ENCODE measurements at regions not wholly inside any gene's neighbourhood (a gene's known extent, or its start where the extent isn't known, plus 50 kb on each side); places are given as distances from the start of the nearest gene placed in this dataset.

DNA sequence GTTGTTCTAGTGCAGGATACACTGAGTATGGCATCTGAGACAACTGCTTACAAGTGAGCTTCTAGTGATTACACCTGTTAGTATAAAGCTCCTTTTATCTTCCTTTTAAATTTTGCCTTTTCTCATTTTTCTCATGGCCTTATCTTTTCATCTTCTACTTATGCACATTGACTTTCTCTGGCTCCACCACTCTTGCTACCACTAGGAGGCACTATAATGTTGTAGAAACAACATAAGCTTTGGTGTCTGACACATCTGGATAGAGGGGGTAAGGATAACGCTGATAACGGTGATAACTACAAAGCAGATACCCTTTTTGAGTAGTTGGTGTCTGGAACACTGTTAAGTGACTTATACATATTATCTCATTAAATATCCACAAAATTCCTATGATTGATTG lies 187.4 kb upstream of the TEX13C start (continued):
- TF ChIP-seq, protein P1, sequence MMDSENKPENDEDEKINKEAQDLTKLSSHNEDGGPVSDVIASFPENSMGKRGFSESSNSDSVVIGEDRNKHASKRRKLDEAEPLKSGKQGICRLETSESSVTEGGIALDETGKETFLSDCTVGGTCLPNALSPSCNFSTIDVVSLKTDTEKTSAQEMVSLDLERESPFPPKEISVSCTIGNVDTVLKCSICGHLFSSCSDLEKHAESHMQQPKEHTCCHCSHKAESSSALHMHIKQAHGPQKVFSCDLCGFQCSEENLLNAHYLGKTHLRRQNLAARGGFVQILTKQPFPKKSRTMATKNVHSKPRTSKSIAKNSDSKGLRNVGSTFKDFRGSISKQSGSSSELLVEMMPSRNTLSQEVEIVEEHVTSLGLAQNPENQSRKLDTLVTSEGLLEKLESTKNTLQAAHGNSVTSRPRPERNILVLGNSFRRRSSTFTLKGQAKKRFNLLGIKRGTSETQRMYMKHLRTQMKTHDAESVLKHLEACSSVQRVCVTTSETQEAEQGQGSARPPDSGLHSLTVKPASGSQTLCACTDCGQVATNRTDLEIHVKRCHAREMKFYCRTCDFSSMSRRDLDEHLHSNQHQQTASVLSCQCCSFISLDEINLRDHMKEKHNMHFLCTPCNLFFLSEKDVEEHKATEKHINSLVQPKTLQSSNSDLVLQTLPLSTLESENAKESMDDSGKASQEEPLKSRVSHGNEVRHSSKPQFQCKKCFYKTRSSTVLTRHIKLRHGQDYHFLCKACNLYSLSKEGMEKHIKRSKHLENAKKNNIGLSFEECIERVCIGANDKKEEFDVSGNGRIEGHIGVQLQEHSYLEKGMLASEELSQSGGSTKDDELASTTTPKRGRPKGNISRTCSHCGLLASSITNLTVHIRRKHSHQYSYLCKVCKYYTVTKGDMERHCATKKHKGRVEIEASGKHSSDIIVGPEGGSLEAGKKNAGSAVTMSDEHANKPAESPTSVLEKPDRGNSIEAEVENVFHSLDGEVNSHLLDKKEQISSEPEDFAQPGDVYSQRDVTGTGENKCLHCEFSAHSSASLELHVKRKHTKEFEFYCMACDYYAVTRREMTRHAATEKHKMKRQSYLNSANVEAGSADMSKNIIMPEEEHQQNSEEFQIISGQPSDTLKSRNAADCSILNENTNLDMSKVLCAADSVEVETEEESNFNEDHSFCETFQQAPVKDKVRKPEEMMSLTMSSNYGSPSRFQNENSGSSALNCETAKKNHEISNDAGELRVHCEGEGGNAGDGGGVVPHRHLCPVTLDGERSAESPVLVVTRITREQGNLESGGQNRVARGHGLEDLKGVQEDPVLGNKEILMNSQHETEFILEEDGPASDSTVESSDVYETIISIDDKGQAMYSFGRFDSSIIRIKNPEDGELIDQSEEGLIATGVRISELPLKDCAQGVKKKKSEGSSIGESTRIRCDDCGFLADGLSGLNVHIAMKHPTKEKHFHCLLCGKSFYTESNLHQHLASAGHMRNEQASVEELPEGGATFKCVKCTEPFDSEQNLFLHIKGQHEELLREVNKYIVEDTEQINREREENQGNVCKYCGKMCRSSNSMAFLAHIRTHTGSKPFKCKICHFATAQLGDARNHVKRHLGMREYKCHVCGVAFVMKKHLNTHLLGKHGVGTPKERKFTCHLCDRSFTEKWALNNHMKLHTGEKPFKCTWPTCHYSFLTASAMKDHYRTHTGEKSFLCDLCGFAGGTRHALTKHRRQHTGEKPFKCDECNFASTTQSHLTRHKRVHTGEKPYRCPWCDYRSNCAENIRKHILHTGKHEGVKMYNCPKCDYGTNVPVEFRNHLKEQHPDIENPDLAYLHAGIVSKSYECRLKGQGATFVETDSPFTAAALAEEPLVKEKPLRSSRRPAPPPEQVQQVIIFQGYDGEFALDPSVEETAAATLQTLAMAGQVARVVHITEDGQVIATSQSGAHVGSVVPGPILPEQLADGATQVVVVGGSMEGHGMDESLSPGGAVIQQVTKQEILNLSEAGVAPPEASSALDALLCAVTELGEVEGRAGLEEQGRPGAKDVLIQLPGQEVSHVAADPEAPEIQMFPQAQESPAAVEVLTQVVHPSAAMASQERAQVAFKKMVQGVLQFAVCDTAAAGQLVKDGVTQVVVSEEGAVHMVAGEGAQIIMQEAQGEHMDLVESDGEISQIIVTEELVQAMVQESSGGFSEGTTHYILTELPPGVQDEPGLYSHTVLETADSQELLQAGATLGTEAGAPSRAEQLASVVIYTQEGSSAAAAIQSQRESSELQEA (CRISPR knock-in tag; IDR thresholded peaks at IDR 0.05; ENCODE audit: not compliant biosample characterization) = no peak

DNA sequence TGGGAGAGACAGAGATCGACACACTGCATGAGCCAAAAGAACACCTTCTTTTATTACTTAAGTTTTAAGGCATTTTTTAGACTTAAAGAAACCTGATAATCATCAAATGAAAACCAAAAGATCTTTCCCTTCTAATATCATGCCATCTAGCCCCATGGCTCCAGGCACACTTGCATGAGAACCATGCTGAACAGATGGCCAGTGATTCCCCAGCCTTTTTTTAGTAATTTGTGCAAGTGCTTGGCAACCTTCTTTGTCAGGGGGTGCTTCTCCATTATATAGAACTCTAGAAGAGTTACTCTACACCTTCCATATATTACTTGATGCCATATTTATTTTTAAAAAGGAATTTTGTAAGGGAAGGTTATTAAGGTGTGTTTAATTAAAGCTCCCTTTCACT lies 182.2 kb upstream of the TEX13C start:
- Histone ChIP-seq H3K27me3 (ENCODE audit: control insufficient read depth in 1 of 2, insufficient read depth in 2 of 2, low read length in 2 of 2) (no peaks in the 10 kb centered on the region), H3K4me1 (ENCODE audit: insufficient read depth, low read length) (no peaks in the 10 kb centered on the region), H3K4me2 (ENCODE audit: low read depth, low read length) (no peak overlapping the region), H3K36me3 (replicated peaks in 1 of 2; ENCODE audit: control insufficient read depth in 1 of 2, insufficient read depth in 2 of 2, low read length in 2 of 2) (no peaks in the 10 kb centered on the region), H3K4me3 (replicated peaks in 1 of 3; ENCODE audit: insufficient read depth in 1 of 3, low read depth in 2 of 3, low read length in 3 of 3) (no peak overlapping the region), H4K20me1 (ENCODE audit: insufficient read depth, low read length) (no peaks in the 10 kb centered on the region), H3K27ac (ENCODE audit: extremely low read length, insufficient read depth, low read length) (no peak overlapping the region), H3K9ac (ENCODE audit: insufficient read depth, low read depth, low read length) (no peak overlapping the region), H3K79me2 (ENCODE audit: insufficient read depth, low read length) (no peaks in the 10 kb centered on the region), H2AFZ (ENCODE audit: low read length) (no peak overlapping the region), H3K9me3 (ENCODE audit: low read length) (no peaks in the 10 kb centered on the region)
- FAIRE-seq = no peak
- intact Hi-C loops (cut with micrococcal nuclease; ENCODE audit: unreplicated experiment) (no loop called here), in situ Hi-C loops (cut with HindIII; ENCODE audit: extremely low pct_ligation_motif_present, low pct_unique_long_range_greater_than_20kb) (loop anchor here (10.0 kb wide), 1 partner anchor 733 kb away; no protein-coding TSS in a partner anchor)
- 0% methylated on average over 1 of the region's 1 CpG for WGBS (ENCODE audit: low lambda C conversion rate)
- no peak for ATAC-seq
- BruUV-seq (replicated peaks) = no TSS peak
- no peak for DNase-seq (ENCODE audit: low spot score)
- POLR2A ChIA-PET = no interaction called here
- CTCF ChIA-PET (ENCODE audit: low intra/inter-chr PET ratio, low total read pairs) = no interaction called here
- TF ChIP-seq HMG20B (CRISPR knock-in tag; conservative IDR thresholded peaks at IDR 0.05) (no peak), AGO2 (optimal IDR thresholded peaks at IDR 0.05; ENCODE audit: low read depth, low read length) (no peak), SMAD3 (CRISPR knock-in tag; IDR thresholded peaks at IDR 0.05) (no peak), FOXM1 (CRISPR knock-in tag; IDR thresholded peaks at IDR 0.05) (no peak), PHF8 (CRISPR knock-in tag; IDR thresholded peaks at IDR 0.05) (no peak)
- TF ChIP-seq, protein P2, sequence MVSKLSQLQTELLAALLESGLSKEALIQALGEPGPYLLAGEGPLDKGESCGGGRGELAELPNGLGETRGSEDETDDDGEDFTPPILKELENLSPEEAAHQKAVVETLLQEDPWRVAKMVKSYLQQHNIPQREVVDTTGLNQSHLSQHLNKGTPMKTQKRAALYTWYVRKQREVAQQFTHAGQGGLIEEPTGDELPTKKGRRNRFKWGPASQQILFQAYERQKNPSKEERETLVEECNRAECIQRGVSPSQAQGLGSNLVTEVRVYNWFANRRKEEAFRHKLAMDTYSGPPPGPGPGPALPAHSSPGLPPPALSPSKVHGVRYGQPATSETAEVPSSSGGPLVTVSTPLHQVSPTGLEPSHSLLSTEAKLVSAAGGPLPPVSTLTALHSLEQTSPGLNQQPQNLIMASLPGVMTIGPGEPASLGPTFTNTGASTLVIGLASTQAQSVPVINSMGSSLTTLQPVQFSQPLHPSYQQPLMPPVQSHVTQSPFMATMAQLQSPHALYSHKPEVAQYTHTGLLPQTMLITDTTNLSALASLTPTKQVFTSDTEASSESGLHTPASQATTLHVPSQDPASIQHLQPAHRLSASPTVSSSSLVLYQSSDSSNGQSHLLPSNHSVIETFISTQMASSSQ (IDR thresholded peaks at IDR 0.05; ENCODE audit: low read depth) = no peak
- TF ChIP-seq, protein P2 (CRISPR knock-in tag; IDR thresholded peaks at IDR 0.05; ENCODE audit: borderline replicate concordance) = no peak
- TF ChIP-seq, protein P3, sequence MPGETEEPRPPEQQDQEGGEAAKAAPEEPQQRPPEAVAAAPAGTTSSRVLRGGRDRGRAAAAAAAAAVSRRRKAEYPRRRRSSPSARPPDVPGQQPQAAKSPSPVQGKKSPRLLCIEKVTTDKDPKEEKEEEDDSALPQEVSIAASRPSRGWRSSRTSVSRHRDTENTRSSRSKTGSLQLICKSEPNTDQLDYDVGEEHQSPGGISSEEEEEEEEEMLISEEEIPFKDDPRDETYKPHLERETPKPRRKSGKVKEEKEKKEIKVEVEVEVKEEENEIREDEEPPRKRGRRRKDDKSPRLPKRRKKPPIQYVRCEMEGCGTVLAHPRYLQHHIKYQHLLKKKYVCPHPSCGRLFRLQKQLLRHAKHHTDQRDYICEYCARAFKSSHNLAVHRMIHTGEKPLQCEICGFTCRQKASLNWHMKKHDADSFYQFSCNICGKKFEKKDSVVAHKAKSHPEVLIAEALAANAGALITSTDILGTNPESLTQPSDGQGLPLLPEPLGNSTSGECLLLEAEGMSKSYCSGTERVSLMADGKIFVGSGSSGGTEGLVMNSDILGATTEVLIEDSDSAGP (CRISPR knock-in tag; IDR thresholded peaks at IDR 0.05; ENCODE audit: borderline replicate concordance) = no peak
